GM19240 (cell line): ENCODE measurements at regions not wholly inside any gene's neighbourhood (a gene's known extent, or its start where the extent isn't known, plus 50 kb on each side); places are given as distances from the start of the nearest gene placed in this dataset.

Source experiments
- DNase-seq: peaks from one replicate; pipeline ENCODE4 v3.0.0; 2011; ENCODE audit warnings: low spot score; ENCODE audit not compliant: insufficient read length

- DNase-seq: no peak
These were observed 54.1 kb upstream of the F3 start for GRCh38 chr1:94595658-94596057.

GRCh38 chr1:94593611-94594010 lies 52.1 kb upstream of the F3 start:
- DNase-seq: no peak

GRCh38 chr1:94592571-94592920 lies 51.0 kb upstream of the F3 start:
- no peak for DNase-seq

- DNase-seq: no peak
These were observed 50.4 kb upstream of the F3 start for GRCh38 chr1:94591823-94592570.
